ENCODE measurements at regions not wholly inside any gene's neighbourhood (a gene's known extent, or its start where the extent isn't known, plus 50 kb on each side); places are given as distances from the start of the nearest gene placed in this dataset.
"Not testable (repeated sequence)": the region's sequence is repeated elsewhere in the genome, so short reads cannot be mapped to it uniquely, and the experiment has no call there.

DNA sequence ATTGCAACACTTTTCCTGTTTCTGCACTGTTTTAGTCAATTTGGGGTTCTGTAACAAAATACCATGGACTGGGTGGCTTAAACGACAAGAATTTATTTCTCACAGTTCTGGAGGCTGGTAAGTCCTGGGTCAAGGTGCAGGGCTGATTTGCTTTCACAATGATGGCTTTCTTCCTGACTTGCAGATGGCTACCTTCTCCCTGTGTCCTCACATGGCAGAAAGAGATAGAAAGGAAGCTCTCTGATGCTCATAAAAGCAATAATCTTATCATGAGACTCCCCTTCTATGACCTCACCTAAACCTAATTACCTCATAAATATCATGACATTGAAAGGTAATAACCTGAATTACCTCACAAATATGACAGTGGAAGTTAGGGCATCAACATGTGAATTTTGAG is 511.5 kb upstream of the CITED2 start:
- no peak for DNase-seq

GRCh38 chr6:139883776-139884175 is 509.3 kb upstream of the CITED2 start:
- DNase-seq: no peak

DNA sequence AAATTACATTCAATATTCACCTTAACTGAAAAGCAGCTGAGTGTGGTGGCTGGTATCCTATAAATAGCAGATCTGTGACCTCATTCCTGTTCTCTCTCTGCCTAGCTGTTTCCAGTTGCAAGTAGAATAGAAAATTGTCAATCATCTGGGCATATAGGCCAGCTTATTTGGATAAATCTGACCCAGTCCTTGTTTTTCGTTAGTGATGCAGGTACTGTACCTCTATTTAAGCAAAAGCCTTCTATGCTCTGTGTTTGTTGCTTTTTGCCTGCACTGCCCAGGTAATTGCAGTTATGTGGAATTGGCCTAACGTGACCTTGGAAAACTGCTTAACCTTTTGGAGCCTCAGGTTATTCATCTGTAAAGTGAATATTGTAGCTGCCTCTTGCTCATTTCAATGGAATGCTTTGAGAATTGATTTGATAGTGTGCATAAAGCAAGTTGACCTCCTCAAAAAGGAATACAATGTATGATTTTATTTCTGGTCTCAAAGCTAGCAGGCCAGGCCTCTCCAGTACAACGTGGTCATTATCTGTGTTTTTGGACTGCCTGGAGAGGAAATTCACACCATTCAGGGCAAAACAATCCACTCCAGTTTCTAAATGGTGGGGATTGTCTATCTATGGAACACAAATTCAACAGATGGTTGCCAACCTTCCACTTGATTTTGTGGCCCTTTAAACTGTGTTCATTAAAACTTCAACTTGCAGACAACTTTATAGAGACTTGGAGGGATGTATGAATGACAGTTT is 508.7 kb upstream of the CITED2 start:
- DNase-seq: peak in 2 of 3 experiments; percentile 44 to 70

DNA sequence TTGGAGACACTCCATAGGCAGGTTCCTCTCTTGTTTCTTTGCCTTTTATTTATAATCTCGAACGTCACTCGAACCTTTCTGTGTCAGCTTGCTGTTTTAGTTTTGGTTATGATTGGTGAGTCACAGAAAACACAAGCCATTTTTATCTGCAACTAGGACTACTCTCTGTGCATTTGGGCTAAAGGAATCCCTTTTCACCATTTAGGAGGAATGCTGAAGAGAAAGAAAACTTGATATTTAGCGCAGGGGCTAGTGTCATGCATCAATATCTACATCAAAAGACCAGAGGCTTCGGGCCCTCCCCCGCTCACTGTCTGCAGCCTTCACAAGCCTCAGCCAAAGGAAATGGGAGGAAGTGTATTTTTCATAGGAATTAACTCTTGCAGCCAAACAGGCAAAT is 507.8 kb upstream of the CITED2 start:
- DNase-seq: peak in 2 of 3 experiments; percentile 12 to 49

GRCh38 chr6:139881728-139882211 is 507.3 kb upstream of the CITED2 start:
- peak; percentile 36 to 71 (median 39) for DNase-seq

GRCh38 chr6:139881236-139881635 is 506.8 kb upstream of the CITED2 start:
- DNase-seq: peak in 2 of 3 experiments; percentile 55 to 84

GRCh38 chr6:139879823-139880356 is 505.4 kb upstream of the CITED2 start:
- no peak for DNase-seq

DNA sequence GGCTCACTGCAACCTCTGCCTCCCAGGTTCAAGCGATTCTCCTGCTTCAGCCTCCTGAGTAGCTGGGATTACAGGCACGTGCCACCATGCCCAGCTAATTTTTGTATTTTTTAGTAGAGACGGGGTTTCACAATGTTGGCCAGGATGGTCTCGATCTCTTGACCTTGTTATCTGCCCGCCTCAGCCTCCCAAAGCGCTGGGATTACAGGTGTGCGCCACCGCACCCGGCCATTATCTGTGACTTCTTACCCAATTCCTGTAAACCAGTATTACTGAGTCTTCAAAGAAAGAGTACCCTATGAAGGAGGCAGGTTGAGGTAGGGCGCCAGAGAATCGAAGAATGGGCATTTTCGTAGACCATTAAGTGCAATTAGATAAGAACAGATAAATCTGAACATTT is 504.8 kb upstream of the CITED2 start:
- DNase-seq: not testable (repeated sequence)

- no peak for DNase-seq
These were observed 503.5 kb upstream of the CITED2 start for GRCh38 chr6:139877828-139878405.

DNA sequence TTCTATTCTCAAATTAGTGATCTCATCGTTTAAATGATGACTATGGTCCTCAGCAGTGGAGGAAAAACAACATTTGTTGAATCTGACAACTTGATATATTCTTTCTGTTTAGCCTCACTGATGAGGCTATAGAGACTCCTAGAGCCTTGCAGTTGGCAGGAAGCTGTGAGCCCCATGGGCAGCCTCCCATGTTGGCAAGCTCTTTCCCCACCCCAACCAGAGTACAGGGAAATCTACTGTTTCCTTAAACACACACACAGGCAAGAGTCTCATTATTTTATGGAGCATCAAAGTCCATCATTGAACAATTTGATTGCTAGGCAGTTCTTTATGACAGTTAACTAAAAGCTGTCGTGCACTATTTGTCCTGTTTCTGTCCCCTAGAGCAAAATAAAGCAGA is 498.2 kb upstream of the CITED2 start:
- DNase-seq: no peak

GRCh38 chr6:139871803-139872510 is 497.5 kb upstream of the CITED2 start:
- DNase-seq: no peak

GRCh38 chr6:139871165-139871710 is 496.8 kb upstream of the CITED2 start:
- DNase-seq: no peak

GRCh38 chr6:139868576-139868975 is 494.1 kb upstream of the CITED2 start:
- DNase-seq: no peak

GRCh38 chr6:139863964-139864363 is 489.5 kb upstream of the CITED2 start:
- DNase-seq: no peak

- DNase-seq: no peak
These were observed 488.9 kb upstream of the CITED2 start for GRCh38 chr6:139863346-139863745.

GRCh38 chr6:139862311-139862710 is 487.9 kb upstream of the CITED2 start:
- DNase-seq: no peak

GRCh38 chr6:139860203-139860602 is 485.8 kb upstream of the CITED2 start:
- DNase-seq: no peak

GRCh38 chr6:139858429-139858828 is 484.0 kb upstream of the CITED2 start:
- DNase-seq: peak in 1 of 3 experiments; percentile 63

GRCh38 chr6:139857143-139857542 is 482.7 kb upstream of the CITED2 start:
- DNase-seq: no peak

- DNase-seq: no peak
These were observed 482.1 kb upstream of the CITED2 start for GRCh38 chr6:139856562-139856961.

GRCh38 chr6:139855671-139856311 is 481.3 kb upstream of the CITED2 start:
- DNase-seq: peak in 2 of 3 experiments; percentile 44 to 79

DNA sequence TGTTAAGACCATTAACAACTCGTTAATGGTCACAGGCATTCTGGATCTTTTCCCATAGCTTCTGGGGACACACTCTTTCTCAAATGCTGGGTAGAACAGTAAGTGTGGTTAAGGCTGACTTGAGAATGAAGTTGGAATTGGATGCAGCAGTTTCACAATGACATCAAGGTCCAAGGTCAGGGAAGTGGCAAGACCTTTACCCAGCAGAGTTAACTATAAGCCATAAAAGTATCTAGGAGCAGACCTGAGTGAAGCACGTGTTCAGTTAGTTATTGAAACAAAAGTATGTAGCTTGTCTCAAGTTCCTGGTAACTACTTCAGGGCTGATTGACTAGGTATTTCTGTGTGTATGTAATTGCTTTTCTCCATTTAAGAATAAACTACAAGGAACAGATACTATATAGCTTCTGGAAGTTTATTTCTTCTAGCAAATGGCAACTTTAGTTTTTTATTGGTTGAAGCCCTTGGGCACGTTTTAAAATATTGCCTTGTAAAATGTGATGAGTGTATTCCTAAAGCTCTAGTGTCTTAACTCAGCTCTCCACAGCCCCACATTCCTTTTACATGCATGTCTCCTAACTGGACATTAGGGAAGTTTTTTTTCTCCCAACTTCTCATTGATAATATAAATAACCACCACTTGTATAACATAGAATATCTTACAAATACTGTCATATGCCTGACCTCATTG is 479.0 kb upstream of the CITED2 start:
- no peak for DNase-seq
